Urinary bladder (tissue), 3 donors: ENCODE measurements at regions not wholly inside any gene's neighbourhood (a gene's known extent, or its start where the extent isn't known, plus 50 kb on each side); places are given as distances from the start of the nearest gene placed in this dataset.

Experiments
- DNase-seq: peaks from one replicate; pipeline ENCODE4 v3.0.0-alpha.2; 2015; ENCODE audit errors: extremely low spot score
- H3K27ac ChIP-seq: one replicate; pipeline ENCODE4 v1.5.1; 2013; ENCODE audit warnings: low read depth, mild to moderate bottlenecking, moderate library complexity
- H3K36me3 ChIP-seq: one replicate; pipeline ENCODE4 v1.6.1; 2013; ENCODE audit warnings: mild to moderate bottlenecking, moderate library complexity; ENCODE audit not compliant: insufficient read depth
- H3K4me1 ChIP-seq: one replicate; pipeline ENCODE4 v1.6.1; 2013; ENCODE audit warnings: mild to moderate bottlenecking, moderate library complexity; ENCODE audit not compliant: insufficient read depth
- H3K4me3 ChIP-seq: one replicate; pipeline ENCODE4 v1.5.1; 2013; ENCODE audit warnings: low read depth, low read length
- WGBS: extraction: QIAGEN DNeasy Blood & Tissue Kit; methylation state at CpG from one replicate; pipeline ENCODE4 v1.1.7; 2013; 5-methylcytosine and 5-hydroxymethylcytosine counted together
- donor health status: healthy with polysubstance abuse.
- donor health status: healthy.

- H3K27ac ChIP-seq: no peak overlapping the region
- WGBS: 65% methylated on average over 33 of the region's 33 CpGs
- no peaks in the 10 kb centered on the region for H3K36me3 ChIP-seq
- no peaks in the 10 kb centered on the region for H3K4me1 ChIP-seq
- no peak for DNase-seq
- H3K4me3 ChIP-seq: no peak overlapping the region
Measured at GRCh38 chr22:48896766-48897644, 930.7 kb downstream of the BRD1 start.

GRCh38 chr22:48895831-48896765, 931.6 kb downstream of the BRD1 start:
- no peak for DNase-seq
- WGBS: 81% methylated on average over 24 of the region's 24 CpGs
- H3K4me3 ChIP-seq: no peak overlapping the region
- H3K27ac ChIP-seq: no peak overlapping the region
- H3K4me1 ChIP-seq: no peaks in the 10 kb centered on the region
- no peaks in the 10 kb centered on the region for H3K36me3 ChIP-seq

- no peak overlapping the region for H3K27ac ChIP-seq
- WGBS: 82% methylated on average over 9 of the region's 9 CpGs
- H3K4me1 ChIP-seq: no peaks in the 10 kb centered on the region
- no peaks in the 10 kb centered on the region for H3K36me3 ChIP-seq
- no peak overlapping the region for H3K4me3 ChIP-seq
- DNase-seq: no peak
Measured at GRCh38 chr22:48895336-48895735, 932.3 kb downstream of the BRD1 start.

- Histone ChIP-seq H3K4me3 (no peak overlapping the region), H3K27ac (no peak overlapping the region), H3K4me1 (no peaks in the 10 kb centered on the region), H3K36me3 (no peaks in the 10 kb centered on the region)
- no peak for DNase-seq
- 87% methylated on average over 14 of the region's 14 CpGs for WGBS
Measured at GRCh38 chr22:48894804-48895250, 932.8 kb downstream of the BRD1 start.

- Histone ChIP-seq H3K27ac (no peak overlapping the region), H3K36me3 (no peaks in the 10 kb centered on the region), H3K4me1 (no peaks in the 10 kb centered on the region), H3K4me3 (no peak overlapping the region)
- WGBS: 68% methylated on average over 23 of the region's 23 CpGs
- no peak for DNase-seq
Measured at GRCh38 chr22:48894064-48894671, 933.5 kb downstream of the BRD1 start.

GRCh38 chr22:48893288-48894063, 934.2 kb downstream of the BRD1 start:
- no peak overlapping the region for H3K4me3 ChIP-seq
- WGBS: 78% methylated on average over 16 of the region's 16 CpGs
- H3K4me1 ChIP-seq: no peaks in the 10 kb centered on the region
- no peaks in the 10 kb centered on the region for H3K36me3 ChIP-seq
- no peak overlapping the region for H3K27ac ChIP-seq
- DNase-seq: no peak

- no peak for DNase-seq
- Histone ChIP-seq H3K27ac (no peak overlapping the region), H3K4me1 (no peaks in the 10 kb centered on the region), H3K36me3 (no peaks in the 10 kb centered on the region), H3K4me3 (no peak overlapping the region)
- 66% methylated on average over 14 of the region's 14 CpGs for WGBS
Measured at GRCh38 chr22:48892578-48893287, 934.9 kb downstream of the BRD1 start.

- WGBS: 66% methylated on average over 9 of the region's 9 CpGs
- DNase-seq: no peak
- H3K4me3 ChIP-seq: no peak overlapping the region
Measured at GRCh38 chr22:48891688-48892577, 935.7 kb downstream of the BRD1 start.

GRCh38 chr22:48890693-48891554, 936.7 kb downstream of the BRD1 start:
- 80% methylated on average over 14 of the region's 14 CpGs for whole genome bisulfite sequencing
- Histone ChIP-seq H3K36me3 (no peaks in the 10 kb centered on the region), H3K27ac (no peak overlapping the region), H3K4me3 (no peak overlapping the region), H3K4me1 (no peaks in the 10 kb centered on the region)
- DNase-seq: no peak

More at GRCh38 chr22:48891688-48892577, 935.7 kb downstream of the BRD1 start:
- no peaks in the 10 kb centered on the region for H3K36me3 ChIP-seq
- no peak overlapping the region for H3K27ac ChIP-seq
- no peaks in the 10 kb centered on the region for H3K4me1 ChIP-seq

GRCh38 chr22:48889887-48890692, 937.6 kb downstream of the BRD1 start:
- Histone ChIP-seq H3K36me3 (no peaks in the 10 kb centered on the region), H3K27ac (no peak overlapping the region), H3K4me1 (no peaks in the 10 kb centered on the region), H3K4me3 (no peak overlapping the region)
- DNase-seq: no peak
- WGBS: 75% methylated on average over 22 of the region's 22 CpGs
